T-cell (primary cell): ENCODE measurements at regions not wholly inside any gene's neighbourhood (a gene's known extent, or its start where the extent isn't known, plus 50 kb on each side); places are given as distances from the start of the nearest gene placed in this dataset.

Experiments
- ATAC-seq, 4 experiments: fragments of 200-7000 bp in 3 of 4; fragments of 150-1000 bp in 1 of 4; cut with Tn5 transposase; replicated peaks in 1 of 4; 1 replicate in 3 of 4; 2 replicates in 1 of 4; pipeline ENCODE4 v1.10.0; 2021; ENCODE audit warnings: moderate library complexity in 3 of 4, mild to moderate bottlenecking in 2 of 4, moderate number of reproducible peaks in 1 of 4
- CTCF ChIA-PET, 2 donors: fragments of 300-600 bp; sonication (Branson Sonifier 250); formaldehyde crosslinking; loops; one replicate each; lab custom pipeline; 2022; ENCODE audit warnings: antibody characterized with exemption in 2 of 2; lab: Charles Lee
- POLR2A ChIA-PET, 2 donors: fragments of 300-600 bp; sonication (Branson Sonifier 250); formaldehyde crosslinking; loops; one replicate each; lab custom pipeline; 2022; ENCODE audit warnings: antibody characterized with exemption in 2 of 2; lab: Charles Lee
- DNase-seq, 35 experiments: peaks; one replicate each; pipeline versions ENCODE4 v3.0.0 to v3.0.0-alpha.2; 2013 to 2023
- H3K27ac ChIP-seq: one replicate; pipeline ENCODE4 v1.5.1; 2013; ENCODE audit warnings: low read length
- H3K27me3 ChIP-seq, 2 experiments: replicated peaks in 1 of 2; 1 replicate in 1 of 2; 2 replicates in 1 of 2; pipeline versions ENCODE4 v1.6.1 to v1.7.0; 2013; ENCODE audit warnings: low read length in 1 of 2, mixed read lengths in 1 of 2; ENCODE audit not compliant: control insufficient read depth in 2 of 2, insufficient read depth in 2 of 2; ENCODE audit errors: extremely low read depth in 1 of 2
- H3K36me3 ChIP-seq, 2 donors: 1 replicate in 1 of 2; 2 replicates in 1 of 2; pipeline versions ENCODE4 v1.6.1 to v1.7.0; 2013; ENCODE audit warnings: low read length in 1 of 2; ENCODE audit not compliant: control insufficient read depth in 2 of 2, insufficient read depth in 1 of 2; ENCODE audit errors: extremely low read depth in 1 of 2
- H3K4me1 ChIP-seq, 2 experiments: 1 replicate in 1 of 2; 2 replicates in 1 of 2; pipeline versions ENCODE4 v1.6.1 to v1.7.0; 2013; ENCODE audit warnings: low read length in 2 of 2, mixed read lengths in 1 of 2; ENCODE audit not compliant: insufficient read depth in 2 of 2, control insufficient read depth in 1 of 2; ENCODE audit errors: extremely low read depth in 1 of 2
- H3K4me3 ChIP-seq, 2 donors: 1 replicate in 1 of 2; 2 replicates in 1 of 2; pipeline versions ENCODE4 v1.5.1 to v1.7.0; 2013; ENCODE audit warnings: mild to moderate bottlenecking in 2 of 2, low read length in 1 of 2, moderate library complexity in 1 of 2; ENCODE audit not compliant: control insufficient read depth in 1 of 2; ENCODE audit errors: extremely low read depth in 1 of 2
- H3K9me3 ChIP-seq: 2 replicates; pipeline ENCODE4 v1.7.0; 2013
- H3K27ac Mint-ChIP-seq, 2 donors: one replicate each; pipeline ENCODE4 v1.8.0; 2020 to 2021; ENCODE audit warnings: mild to moderate bottlenecking in 2 of 2, mixed read lengths in 2 of 2
- H3K27me3 Mint-ChIP-seq, 2 donors: one replicate each; pipeline ENCODE4 v1.8.0; 2021 to 2022; ENCODE audit warnings: mixed read lengths in 2 of 2
- H3K36me3 Mint-ChIP-seq: one replicate; pipeline ENCODE4 v1.8.0; 2021; ENCODE audit warnings: mixed read lengths
- H3K4me1 Mint-ChIP-seq, 3 donors: one replicate each; pipeline ENCODE4 v1.8.0; 2020 to 2022; ENCODE audit warnings: mixed read lengths in 3 of 3, mild to moderate bottlenecking in 1 of 3
- H3K4me3 Mint-ChIP-seq, 3 donors: one replicate each; pipeline ENCODE4 v1.8.0; 2020 to 2022; ENCODE audit warnings: mild to moderate bottlenecking in 3 of 3, mixed read lengths in 3 of 3, moderate library complexity in 3 of 3
- H3K9me3 Mint-ChIP-seq, 3 donors: one replicate each; pipeline ENCODE4 v1.8.0; 2020 to 2022; ENCODE audit warnings: mixed read lengths in 3 of 3
- WGBS: methylation state at CpG from one replicate; pipeline ENCODE4 v1.1.5; 2013; ENCODE audit warnings: missing lambda C conversion rate; ENCODE audit not compliant: insufficient coverage; 5-methylcytosine and 5-hydroxymethylcytosine counted together

DNA sequence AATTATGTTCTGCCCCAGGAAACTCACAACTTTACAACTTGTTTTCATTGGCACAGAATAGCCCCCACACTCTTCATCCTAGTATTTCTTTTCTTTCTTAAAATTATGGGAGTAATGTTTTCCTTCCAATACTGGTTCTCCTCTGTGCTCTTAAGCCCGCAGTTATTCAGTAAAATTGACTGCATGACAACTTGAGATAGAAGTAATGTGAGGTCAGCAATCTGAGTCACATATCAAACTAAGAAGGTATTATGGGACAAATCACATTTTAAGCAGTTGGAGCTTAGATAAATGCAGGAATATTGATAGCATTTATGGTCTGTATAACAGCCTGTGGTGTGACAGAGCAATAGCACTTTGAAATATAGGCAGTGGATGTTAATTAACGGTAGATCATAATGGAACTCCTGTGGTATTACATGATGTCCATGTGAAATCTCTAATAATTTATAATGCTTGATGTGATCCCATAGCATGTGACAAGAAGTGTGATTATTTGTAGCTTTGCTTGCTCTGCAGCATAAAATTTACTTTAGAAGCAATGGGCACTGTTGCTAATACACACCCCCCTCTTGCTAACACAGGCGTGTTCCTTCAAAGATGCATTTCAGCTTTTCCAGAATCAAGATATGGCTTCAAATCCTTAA is 351.4 kb upstream of the CDH20 start:
- no peak for DNase-seq
- no peak overlapping the region for H3K27ac ChIP-seq
- H3K9me3 ChIP-seq, result no peaks in the 10 kb centered on the region
- CTCF ChIA-PET, result no interaction called here
- no peaks in the 10 kb centered on the region for H3K36me3 ChIP-seq
- Mint-ChIP-seq H3K27me3 (no peaks in the 10 kb centered on the region), H3K9me3 (peaks cover 4 to 13% (median 12%) of the 10 kb centered on the region in 3 donors), H3K4me1 (no peaks in the 10 kb centered on the region), H3K4me3 (no peak overlapping the region), H3K36me3 (no peaks in the 10 kb centered on the region), H3K27ac (no peak overlapping the region)
- no CpG with 5 or more reads among the region's 3 CpGs for WGBS
- H3K4me1 ChIP-seq, result no peaks in the 10 kb centered on the region
- H3K4me3 ChIP-seq, result no peak overlapping the region
- H3K27me3 ChIP-seq, result no peaks in the 10 kb centered on the region
- ATAC-seq, result no peak
- POLR2A ChIA-PET, result interaction anchor here in 1 of 2 donors (0.6 kb wide), 1 partner anchor 688 kb away, joined by 4 read pairs; no protein-coding TSS in a partner anchor

DNA sequence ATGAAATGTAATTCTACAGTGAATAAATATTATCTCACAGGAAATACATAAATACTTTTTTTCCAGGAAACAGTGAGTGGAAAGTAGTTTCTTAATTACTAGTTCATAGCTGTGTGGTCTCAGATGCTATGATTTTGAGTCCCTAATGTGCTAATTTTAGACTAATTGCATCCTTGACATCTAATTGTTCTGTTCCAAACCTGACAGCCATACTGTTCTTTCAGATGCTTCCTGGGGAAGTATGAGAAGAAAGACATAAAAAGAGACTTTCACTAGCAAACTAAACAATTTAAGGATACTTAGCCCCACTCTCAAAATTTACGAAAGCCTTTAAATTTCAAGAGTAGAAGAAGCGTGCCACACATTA is 350.9 kb upstream of the CDH20 start:
- CTCF ChIA-PET, result no interaction called here
- Histone ChIP-seq H3K27ac (no peak overlapping the region), H3K9me3 (no peaks in the 10 kb centered on the region), H3K4me3 (no peak overlapping the region), H3K36me3 (no peaks in the 10 kb centered on the region), H3K4me1 (no peaks in the 10 kb centered on the region), H3K27me3 (no peaks in the 10 kb centered on the region)
- DNase-seq, result no peak
- peaks cover 4 to 13% (median 12%) of the 10 kb centered on the region in 3 donors for H3K9me3 Mint-ChIP-seq
- no peak overlapping the region for H3K27ac Mint-ChIP-seq
- POLR2A ChIA-PET, result no interaction called here
- no peaks in the 10 kb centered on the region for H3K27me3 Mint-ChIP-seq
- ATAC-seq, result no peak
- WGBS, result no CpG with 5 or more reads among the region's 2 CpGs
- no peak overlapping the region for H3K4me3 Mint-ChIP-seq
- H3K36me3 Mint-ChIP-seq, result no peaks in the 10 kb centered on the region
- no peaks in the 10 kb centered on the region for H3K4me1 Mint-ChIP-seq

DNA sequence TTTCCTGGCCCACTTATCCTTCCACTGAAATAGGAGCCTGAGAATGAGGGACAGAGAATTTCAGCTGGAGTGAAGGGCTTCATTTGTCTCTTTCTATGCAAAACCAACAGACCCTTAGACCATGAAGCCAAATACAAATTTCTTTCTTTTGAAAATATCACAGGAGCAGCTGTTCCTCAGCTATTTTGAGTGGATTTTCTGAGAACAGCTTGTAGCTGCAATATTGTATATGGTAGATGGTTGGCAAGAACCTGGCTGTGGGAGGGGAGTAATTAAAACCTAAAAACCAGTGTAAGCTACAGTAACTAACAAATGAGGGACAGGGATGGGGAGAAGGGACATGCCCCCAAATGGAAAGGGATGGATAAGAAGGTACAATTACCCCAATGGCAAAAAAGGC is 350.3 kb upstream of the CDH20 start:
- Mint-ChIP-seq H3K4me3 (no peak overlapping the region), H3K36me3 (no peaks in the 10 kb centered on the region), H3K9me3 (peaks cover 4 to 12% (median 9%) of the 10 kb centered on the region in 3 donors), H3K27ac (no peak overlapping the region), H3K27me3 (no peaks in the 10 kb centered on the region), H3K4me1 (no peaks in the 10 kb centered on the region)
- Histone ChIP-seq H3K9me3 (no peaks in the 10 kb centered on the region), H3K36me3 (no peaks in the 10 kb centered on the region), H3K27ac (no peak overlapping the region), H3K27me3 (no peaks in the 10 kb centered on the region), H3K4me1 (no peaks in the 10 kb centered on the region), H3K4me3 (no peak overlapping the region)
- DNase-seq (no peak), ATAC-seq (no peak)
- ChIA-PET POLR2A (no interaction called here), CTCF (no interaction called here)

- H3K27me3 Mint-ChIP-seq, result no peaks in the 10 kb centered on the region
- WGBS, result no CpG with 5 or more reads among the region's 4 CpGs
- POLR2A ChIA-PET, result no interaction called here
These were observed 348.7 kb upstream of the CDH20 start for GRCh38 chr18:60984510-60984909.

GRCh38 chr18:60987963-60988362 is 345.3 kb upstream of the CDH20 start:
- Histone ChIP-seq H3K9me3 (no peaks in the 10 kb centered on the region), H3K4me3 (no peak overlapping the region), H3K27me3 (no peaks in the 10 kb centered on the region), H3K27ac (no peak overlapping the region), H3K36me3 (no peaks in the 10 kb centered on the region), H3K4me1 (no peaks in the 10 kb centered on the region)
- Mint-ChIP-seq H3K36me3 (no peaks in the 10 kb centered on the region), H3K9me3 (peaks cover 11 to 13% (median 11%) of the 10 kb centered on the region in 3 donors), H3K4me3 (no peak overlapping the region), H3K4me1 (no peaks in the 10 kb centered on the region), H3K27ac (no peak overlapping the region), H3K27me3 (no peaks in the 10 kb centered on the region)
- DNase-seq, result no peak
- POLR2A ChIA-PET, result no interaction called here
- ATAC-seq, result no peak
- CTCF ChIA-PET, result no interaction called here
- WGBS, result no CpG with 5 or more reads among the region's 1 CpG

More at GRCh38 chr18:60984510-60984909, 348.7 kb upstream of the CDH20 start:
- Mint-ChIP-seq H3K4me1 (no peaks in the 10 kb centered on the region), H3K27ac (no peak overlapping the region), H3K9me3 (peaks cover 4 to 13% (median 9%) of the 10 kb centered on the region in 3 donors), H3K4me3 (no peak overlapping the region), H3K36me3 (no peaks in the 10 kb centered on the region)
- Histone ChIP-seq H3K4me3 (no peak overlapping the region), H3K27ac (no peak overlapping the region), H3K9me3 (no peaks in the 10 kb centered on the region), H3K36me3 (no peaks in the 10 kb centered on the region), H3K4me1 (no peaks in the 10 kb centered on the region), H3K27me3 (no peaks in the 10 kb centered on the region)
- CTCF ChIA-PET, result no interaction called here
- DNase-seq (no peak), ATAC-seq (no peak)

DNA sequence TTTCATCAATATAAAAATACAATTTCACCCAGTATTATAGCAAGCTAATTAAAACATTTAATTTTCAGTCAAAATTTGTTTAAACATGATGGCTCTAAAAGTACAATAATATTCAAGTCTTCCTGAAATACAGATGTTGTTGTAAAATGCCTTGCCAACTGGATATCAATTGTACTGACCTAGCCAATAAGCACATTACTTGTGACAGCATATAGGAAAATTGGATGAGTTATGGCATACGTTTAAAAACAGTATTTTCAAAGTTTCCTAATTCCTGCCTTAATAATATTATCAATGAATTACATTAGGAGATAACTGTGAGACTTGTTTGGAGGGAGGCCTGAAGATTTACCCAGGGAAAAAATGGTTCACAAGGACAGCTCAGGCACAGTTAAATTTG is 336.9 kb upstream of the CDH20 start:
- H3K27me3 Mint-ChIP-seq, result no peaks in the 10 kb centered on the region
- no peaks in the 10 kb centered on the region for H3K36me3 Mint-ChIP-seq

GRCh38 chr18:60996822-60997221 is 336.4 kb upstream of the CDH20 start:
- ChIA-PET POLR2A (no interaction called here), CTCF (no interaction called here)
- DNase-seq, result no peak
- H3K36me3 ChIP-seq, result no peaks in the 10 kb centered on the region
- Mint-ChIP-seq H3K9me3 (peaks cover 0 to 23% (median 10%) of the 10 kb centered on the region in 3 donors), H3K4me1 (no peaks in the 10 kb centered on the region), H3K27me3 (no peaks in the 10 kb centered on the region), H3K4me3 (no peak overlapping the region), H3K36me3 (no peaks in the 10 kb centered on the region), H3K27ac (no peak overlapping the region)
- no peak overlapping the region for H3K4me3 ChIP-seq
- no peak overlapping the region for H3K27ac ChIP-seq
- no peaks in the 10 kb centered on the region for H3K9me3 ChIP-seq
- H3K4me1 ChIP-seq, result no peaks in the 10 kb centered on the region
- ATAC-seq, result no peak
- H3K27me3 ChIP-seq, result no peaks in the 10 kb centered on the region
- WGBS, result 100% methylated on average over 2 of the region's 5 CpGs

More for the DNA sequence above, 336.9 kb upstream of the CDH20 start:
- DNase-seq (no peak), ATAC-seq (no peak)
- Mint-ChIP-seq H3K9me3 (peaks cover 0 to 23% (median 10%) of the 10 kb centered on the region in 3 donors), H3K27ac (no peak overlapping the region), H3K4me1 (no peaks in the 10 kb centered on the region), H3K4me3 (no peak overlapping the region)
- WGBS, result no CpG with 5 or more reads among the region's 1 CpG
- ChIA-PET POLR2A (no interaction called here), CTCF (no interaction called here)
- Histone ChIP-seq H3K36me3 (no peaks in the 10 kb centered on the region), H3K4me1 (no peaks in the 10 kb centered on the region), H3K9me3 (no peaks in the 10 kb centered on the region), H3K27me3 (no peaks in the 10 kb centered on the region), H3K27ac (no peak overlapping the region), H3K4me3 (no peak overlapping the region)
